NCI-H1930 (cell line): ENCODE measurements at regions not wholly inside any gene's neighbourhood (a gene's known extent, or its start where the extent isn't known, plus 50 kb on each side); places are given as distances from the start of the nearest gene placed in this dataset.
"Not testable (repeated sequence)": the region's sequence is repeated elsewhere in the genome, so short reads cannot be mapped to it uniquely, and the experiment has no call there.

Experiments
- DNase-seq, 2 experiments: peaks; one replicate each; lab custom pipeline; 2025; lab: John Stamatoyannopoulos, UW

- DNase-seq = no peak
Observed at GRCh38 chr10:111579473-111579872, 502.6 kb downstream of the ADRA2A start.

DNA sequence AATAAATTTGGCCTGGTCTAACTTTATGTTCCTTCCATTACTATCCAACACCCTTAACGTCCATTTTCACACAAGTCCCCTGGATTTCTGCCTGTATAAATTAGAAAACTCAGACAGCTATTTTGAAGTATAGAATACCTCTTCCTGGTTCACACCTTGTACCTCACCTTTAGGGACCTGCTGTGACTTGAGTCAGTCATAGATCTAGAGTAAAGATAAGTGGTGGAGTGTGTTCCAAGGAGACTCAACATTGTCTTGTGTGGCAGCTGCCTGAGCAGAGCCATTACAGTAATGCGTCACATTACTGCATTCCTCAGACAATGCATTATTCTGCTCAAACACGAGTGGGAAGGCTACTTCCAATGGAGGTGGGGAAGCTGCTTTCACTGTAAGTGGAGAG lies 513.9 kb downstream of the ADRA2A start:
- DNase-seq = no peak

GRCh38 chr10:111593578-111593977 lies 516.7 kb downstream of the ADRA2A start:
- no peak for DNase-seq

GRCh38 chr10:111595173-111595572 lies 518.3 kb downstream of the ADRA2A start:
- no peak for DNase-seq

GRCh38 chr10:111598433-111599059 lies 521.7 kb downstream of the ADRA2A start:
- peak in 1 of 2 experiments; percentile 24 for DNase-seq

GRCh38 chr10:111599943-111600342 lies 523.1 kb downstream of the ADRA2A start:
- no peak for DNase-seq

GRCh38 chr10:111600772-111601171 lies 523.9 kb downstream of the ADRA2A start:
- no peak for DNase-seq

DNA sequence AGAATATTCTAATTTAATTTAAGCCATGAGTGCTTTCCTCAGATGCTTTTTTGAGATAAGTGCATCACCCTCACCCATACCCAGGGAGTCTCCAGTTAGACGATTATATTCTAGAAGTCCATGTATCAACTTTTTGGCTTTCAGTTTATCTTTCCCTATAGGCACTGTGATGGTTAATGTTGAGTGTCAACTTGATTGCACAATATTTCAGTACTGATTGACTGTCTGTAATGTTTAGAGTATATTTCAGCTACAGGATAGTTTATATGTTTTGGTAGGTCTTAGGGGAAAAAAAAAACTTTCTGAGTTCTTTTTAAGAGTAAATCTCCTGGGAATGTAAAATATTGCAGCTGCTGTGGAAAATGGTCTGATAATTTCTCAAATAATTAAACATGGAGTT lies 535.4 kb downstream of the ADRA2A start:
- DNase-seq = no peak

- no peak for DNase-seq
Observed at GRCh38 chr10:111634191-111634590, 549.4 kb downstream of the GPAM start.

- no peak for DNase-seq
Observed at GRCh38 chr10:111646021-111646420, 537.5 kb downstream of the GPAM start.

GRCh38 chr10:111648046-111648445 lies 535.5 kb downstream of the GPAM start:
- no peak for DNase-seq

GRCh38 chr10:111649080-111649479 lies 534.5 kb downstream of the GPAM start:
- DNase-seq = not testable (repeated sequence)

DNA sequence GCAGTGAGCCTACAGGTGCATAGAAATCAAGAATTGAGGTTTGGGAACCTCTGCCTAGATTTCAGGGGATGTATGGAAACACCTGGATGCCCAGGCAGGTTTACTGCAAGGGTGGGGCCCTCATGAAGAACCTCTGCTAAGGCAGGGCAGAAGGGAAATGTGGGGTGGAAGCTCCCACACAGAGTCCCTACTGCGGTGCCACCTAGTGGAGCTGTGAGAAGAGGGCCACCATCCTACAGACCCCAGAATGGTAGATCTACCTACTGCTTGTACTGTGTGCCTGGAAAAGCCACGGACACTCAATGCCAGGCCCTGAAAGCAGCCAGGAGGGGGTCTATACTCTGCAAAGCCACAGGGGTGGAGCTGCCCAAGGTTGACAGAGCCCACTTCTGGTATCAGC lies 533.5 kb downstream of the GPAM start:
- DNase-seq = no peak

GRCh38 chr10:111656066-111656465 lies 527.5 kb downstream of the GPAM start:
- DNase-seq = no peak

GRCh38 chr10:111677759-111678158 lies 505.8 kb downstream of the GPAM start:
- DNase-seq = no peak

DNA sequence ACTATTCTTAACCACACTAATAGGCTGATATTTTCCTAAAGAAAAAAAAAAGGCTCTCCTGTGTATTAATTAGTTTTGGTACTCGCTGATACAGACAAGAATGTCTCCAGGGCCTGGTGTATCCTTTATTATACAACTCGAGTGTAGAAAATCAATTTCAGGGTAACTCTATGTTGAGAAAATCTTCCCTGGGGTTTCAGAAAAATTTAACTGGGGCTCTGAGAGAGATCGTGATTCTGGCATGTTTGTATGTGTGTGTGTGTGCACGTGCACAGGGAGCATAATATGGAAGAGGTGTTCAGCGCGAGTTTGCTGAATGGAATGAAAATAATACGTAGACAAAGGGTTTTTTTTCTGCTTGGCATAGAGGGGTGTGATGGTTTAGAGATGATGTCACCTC lies 496.8 kb downstream of the GPAM start:
- no peak for DNase-seq

DNA sequence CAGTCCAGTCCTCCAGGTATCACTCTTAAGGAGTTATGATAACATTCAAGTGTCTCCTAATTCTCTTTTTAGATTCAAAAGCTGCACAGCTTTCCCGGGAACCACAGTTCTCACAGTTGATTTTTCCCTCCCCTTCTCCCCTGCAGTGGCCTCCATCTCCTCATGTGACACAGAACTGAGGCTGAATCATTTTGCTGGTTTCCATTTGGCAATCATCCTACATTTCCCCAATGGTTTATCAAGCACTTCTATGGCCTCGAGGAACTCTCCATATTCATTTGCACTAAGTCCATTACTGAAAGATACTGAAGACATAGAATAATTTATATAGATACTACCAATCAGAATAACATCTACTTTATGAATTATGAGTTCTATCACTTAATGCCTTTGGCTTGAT lies 484.9 kb downstream of the GPAM start:
- DNase-seq = no peak

DNA sequence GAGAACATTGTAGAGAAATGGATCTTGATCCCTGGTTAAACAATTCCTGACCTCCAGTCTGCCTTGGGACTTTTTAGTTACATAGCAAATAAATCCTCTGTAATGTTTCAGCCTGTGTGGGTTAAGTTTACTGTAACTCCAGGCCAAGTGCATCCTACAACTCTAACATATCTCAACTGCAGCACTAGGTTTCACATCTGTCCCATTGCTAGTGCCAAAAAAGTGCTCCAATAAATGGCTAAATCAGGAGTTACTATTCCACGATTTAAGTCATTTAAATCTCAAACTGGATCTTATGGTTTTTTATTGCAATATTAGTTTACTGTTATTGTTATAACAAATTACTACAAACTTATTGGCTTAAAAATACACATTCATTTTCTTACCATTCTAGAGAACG lies 479.6 kb downstream of the GPAM start:
- no peak for DNase-seq

GRCh38 chr10:111705021-111705420 lies 478.5 kb downstream of the GPAM start:
- DNase-seq = no peak

DNA sequence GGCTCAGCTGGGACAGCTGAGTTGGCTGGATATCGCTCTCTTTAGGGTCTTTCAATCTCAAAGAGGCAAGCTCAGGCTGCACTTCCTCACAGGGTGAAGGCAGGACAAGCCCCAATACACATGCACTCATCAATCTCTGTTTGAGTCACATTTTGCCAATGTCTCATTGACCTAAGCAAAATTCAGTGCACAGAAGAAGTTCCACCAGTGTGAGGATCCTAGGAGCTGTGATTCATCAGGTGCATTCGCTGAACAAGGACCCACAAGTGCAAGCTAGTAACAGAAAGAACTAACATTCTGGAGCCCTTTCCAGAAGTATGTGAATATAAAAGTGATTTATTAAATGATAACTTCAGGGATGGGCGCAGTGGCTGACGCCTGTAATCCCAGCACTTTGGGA lies 477.2 kb downstream of the GPAM start:
- no peak for DNase-seq

- no peak for DNase-seq
Observed at GRCh38 chr10:111707076-111707475, 476.5 kb downstream of the GPAM start.

DNA sequence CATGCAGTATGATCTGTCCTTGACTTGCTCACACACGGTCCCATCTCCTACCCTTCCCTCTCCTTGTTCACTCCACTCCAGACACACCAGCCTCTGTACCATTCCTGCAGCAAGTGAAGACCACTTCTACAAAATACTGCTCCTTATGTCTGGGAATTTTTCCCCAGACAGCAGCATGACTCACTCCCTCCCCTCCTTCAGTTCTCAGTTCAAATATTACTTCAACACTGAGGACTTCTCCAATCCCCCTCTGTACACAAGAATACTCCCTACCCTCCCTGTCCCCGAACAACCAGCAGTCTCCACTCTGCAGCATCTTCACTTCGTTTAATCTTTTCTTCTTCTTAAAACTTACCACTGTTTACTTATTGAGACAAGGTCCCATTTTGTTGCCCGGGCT lies 474.0 kb downstream of the GPAM start:
- no peak for DNase-seq

DNA sequence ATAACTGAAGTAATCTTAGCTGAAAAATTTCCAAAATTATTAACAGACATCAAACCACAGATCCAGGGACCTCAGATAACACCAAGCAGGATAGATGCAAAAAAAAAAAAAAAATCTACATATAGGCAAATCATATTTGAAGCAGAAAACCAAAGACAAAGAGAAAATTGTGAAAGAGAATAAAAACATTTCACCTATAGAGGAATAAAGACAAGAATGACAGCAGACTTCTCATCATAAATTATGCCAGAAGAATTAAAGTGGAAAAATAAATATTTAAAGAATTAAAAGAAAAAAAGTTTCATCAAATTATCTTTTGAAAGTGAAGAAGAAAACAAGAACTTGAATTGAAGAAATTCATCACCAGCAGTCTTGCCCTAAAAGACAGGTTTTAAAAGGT lies 467.5 kb downstream of the GPAM start:
- no peak for DNase-seq

DNA sequence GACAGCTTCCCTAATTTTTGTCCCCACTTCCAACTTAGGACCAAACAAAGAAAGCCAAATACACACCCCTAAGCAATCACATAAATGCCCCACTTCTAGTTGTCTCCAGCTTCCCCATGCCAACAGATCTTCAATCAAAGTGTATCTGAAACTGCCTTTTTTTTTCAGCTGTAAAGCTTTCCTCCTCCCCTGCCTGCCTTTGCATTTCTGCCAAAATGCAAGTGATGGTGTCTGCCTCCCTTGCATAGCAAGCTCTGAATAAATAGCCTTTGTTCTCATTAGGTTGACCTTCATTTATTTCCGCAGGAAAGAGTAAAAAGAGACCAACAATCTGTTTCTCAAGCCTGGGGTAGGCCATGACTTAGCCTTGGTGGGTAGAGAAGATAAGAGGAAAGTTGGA lies 459.4 kb downstream of the GPAM start:
- DNase-seq = no peak

DNA sequence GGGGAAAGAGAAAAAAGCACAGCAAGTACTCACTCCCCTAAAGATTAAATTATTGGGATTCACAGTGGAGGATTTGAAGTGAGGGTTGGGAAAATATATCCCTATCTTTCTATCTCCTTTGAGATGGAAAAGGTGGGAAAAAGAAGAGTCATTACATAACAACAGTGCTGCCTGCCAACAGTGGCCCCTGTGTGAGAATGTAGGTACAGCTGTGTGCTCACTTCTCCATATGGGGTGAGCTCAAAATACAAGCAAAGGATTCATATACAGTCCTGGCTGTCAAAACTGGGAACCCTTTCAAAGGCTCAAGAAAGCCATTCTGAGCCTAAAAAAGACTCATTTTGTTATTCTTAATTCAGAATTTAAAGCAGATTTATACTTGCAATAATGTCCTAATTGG lies 458.5 kb downstream of the GPAM start:
- no peak for DNase-seq
